Stimulated activated CD4-positive, alpha-beta T cell treated with anti-CD3 and anti-CD28 coated beads, Interleukin-4, amount 100 ng/mL, for 24 hours (primary cell): ENCODE measurements at regions not wholly inside any gene's neighbourhood (a gene's known extent, or its start where the extent isn't known, plus 50 kb on each side); places are given as distances from the start of the nearest gene placed in this dataset.

ENCODE experiments used
- DNase-seq: peaks from one replicate; pipeline ENCODE4 v3.0.0-alpha.2; 2020

DNA sequence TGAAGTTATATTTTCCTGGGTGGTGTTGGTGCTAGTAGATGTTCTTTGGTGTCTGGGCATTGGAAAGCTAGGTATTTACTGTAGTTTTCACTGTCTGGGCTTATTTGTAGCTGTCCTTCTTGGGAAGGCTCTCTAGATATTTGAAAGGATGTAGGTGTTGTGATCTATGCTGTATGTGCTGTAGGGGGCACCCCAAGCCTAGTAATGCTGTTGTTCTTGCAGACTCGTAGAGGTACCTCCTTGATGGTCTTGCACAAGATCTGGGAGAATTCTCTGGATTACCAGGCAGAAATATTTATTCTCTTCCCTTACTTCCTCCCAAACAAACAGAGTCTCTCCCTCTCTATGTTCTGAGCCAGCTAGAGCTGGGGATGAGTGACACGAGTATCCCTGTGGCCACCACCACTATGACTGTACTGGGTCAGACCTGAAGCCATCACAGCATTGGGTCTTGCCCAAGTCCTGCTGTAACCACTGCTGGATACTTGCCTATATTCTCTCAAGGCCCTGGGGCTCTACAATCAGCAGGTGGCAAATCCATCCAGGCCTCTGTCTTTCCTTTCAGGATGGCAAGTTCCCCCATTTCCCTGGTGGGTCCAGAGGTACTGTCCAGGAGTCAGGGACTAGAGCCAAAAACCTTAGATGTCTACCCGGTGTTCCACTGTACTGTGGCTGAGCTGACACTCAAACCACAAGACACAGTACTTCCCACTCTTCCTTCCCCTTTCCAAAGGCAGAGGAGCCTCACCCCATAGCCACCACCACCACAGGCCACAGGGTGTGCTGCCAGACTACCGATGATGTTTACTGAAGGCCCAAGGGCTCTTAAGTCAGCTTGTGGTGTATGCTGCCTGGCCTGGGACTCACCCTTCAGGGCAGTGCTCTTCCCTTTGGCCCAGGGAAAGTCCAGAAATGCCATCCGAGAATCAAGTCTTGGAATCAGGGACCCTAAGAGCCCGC, 195.2 kb upstream of the DPPA4 start:
- peak; percentile 43 for DNase-seq

DNA sequence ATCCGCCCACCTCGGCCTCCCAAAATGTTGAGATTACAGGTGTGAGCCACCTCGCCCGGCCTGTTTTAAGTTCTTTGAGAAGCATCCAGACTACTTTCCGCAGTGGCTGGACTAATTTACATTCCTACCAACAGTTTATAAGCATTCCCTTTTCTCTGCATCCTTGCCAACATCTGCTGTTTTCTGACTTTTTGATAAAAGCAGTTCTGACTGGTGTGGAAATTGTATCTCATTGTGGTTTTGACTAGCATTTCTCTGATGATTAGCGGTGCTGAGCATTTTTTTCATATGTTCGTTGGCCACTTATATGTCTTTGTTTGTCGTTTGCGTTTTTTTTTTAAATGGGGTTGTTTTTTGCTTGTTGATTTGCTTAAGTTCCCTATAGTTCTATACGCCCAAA, 208.4 kb upstream of the DPPA4 start:
- no peak for DNase-seq

DNA sequence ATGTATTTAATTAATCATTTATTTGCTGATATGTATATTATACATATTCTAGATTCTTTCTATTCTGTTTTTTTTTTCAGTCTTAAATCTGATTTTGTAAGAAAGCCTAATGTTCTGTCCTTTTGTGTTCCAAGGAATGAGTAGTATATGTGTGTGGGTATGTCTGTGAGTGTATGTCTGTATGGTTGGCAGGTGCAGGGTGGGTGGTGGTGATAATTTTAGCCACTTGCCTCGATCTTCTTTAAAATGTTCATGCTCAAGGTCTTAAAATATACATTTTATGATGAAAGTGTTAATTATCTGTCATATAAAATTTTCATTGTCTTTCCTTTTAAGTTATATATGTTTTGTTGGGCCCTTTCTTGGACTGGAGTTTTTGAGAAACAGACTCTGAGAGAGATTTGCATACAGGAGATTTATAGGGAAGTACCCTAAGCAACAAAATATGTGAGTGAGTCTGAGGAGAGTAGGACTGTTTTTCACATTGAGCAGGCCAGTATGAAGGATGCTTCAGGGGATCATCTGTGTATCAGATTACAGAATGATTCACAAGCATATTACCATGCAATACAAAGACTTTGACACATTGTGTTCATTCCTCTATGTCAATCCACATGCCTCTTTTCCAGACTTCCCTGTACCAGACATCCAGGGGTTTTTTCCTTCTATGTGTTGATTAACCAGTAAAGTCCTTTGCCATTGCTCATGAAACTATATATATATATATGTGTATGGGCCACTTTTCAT, 211.0 kb upstream of the DPPA4 start:
- no peak for DNase-seq

DNA sequence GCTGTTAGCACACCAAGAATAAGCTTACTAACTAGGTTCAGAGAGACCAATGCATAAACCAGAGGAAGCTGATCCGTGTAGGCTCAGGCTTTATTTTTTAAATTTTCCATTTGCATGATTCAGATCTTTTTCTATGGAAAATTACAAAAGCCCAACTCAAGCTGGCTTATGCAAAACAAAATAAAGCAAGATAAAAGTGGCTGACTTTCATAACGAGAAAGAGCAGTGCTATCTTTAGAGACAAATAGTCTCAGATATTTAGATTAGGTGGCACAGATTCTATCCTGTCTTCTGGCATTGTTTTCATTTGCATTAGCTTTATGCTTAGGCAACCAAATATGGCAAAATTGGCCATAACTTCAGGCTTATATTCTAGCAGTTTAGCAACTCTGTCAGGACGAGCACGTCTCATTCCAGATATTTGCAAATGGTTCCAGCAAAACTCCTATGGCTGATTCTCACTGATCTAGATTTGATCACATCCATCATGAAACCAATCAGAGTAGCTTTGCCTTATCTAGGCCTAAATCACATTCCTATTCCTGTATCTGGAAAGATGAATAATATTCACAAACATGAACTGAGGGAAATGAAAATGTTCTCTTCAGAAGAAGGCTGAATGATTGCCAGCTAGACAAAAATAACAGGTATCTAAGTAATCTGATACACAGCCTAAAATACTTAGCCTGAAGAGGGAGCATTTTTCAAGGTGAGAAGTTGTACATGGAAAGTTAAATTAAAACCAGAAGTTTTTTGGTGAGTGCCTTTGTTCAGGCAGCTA, 216.4 kb upstream of the DPPA4 start:
- DNase-seq, result no peak

DNA sequence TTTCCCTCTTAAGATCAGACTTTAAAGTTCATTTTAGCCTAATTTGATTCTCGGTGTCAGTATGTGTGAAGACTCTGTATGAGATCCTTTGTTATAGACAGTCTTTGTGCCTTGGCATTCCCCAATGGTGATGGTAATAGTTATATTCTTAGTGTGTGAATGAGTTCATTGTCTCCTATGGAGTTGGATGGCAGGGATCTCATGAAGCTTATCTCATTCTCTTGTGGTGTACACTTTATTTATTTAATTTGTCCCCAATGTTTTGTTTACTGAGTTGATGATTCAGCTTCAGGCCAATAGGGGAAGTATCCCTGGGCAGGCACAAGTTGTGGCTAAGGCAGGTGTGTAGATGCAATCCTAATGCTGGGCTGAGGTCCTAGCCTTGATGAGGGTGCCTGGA, 222.0 kb upstream of the DPPA4 start:
- DNase-seq, result no peak

DNA sequence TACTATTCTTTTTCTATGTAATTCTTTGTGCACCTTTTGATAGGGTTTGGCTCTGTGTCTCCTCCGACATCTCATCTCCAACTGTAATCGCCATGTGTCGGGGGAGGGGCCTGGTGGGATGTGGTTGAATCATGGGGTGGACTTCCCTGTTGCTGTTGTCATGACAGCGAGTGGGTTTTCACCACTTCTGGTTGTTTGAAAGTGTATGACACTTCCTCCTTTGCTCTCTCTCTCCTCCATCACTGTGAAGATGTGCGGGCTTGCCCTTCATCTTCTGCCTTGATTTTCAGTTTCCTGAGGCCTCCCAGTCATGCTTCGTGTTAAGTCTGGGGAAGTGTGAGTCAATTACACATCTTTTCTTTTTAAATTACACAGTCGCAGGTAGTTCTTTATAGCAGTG, 225.8 kb upstream of the DPPA4 start:
- DNase-seq, result peak; percentile 37

DNA sequence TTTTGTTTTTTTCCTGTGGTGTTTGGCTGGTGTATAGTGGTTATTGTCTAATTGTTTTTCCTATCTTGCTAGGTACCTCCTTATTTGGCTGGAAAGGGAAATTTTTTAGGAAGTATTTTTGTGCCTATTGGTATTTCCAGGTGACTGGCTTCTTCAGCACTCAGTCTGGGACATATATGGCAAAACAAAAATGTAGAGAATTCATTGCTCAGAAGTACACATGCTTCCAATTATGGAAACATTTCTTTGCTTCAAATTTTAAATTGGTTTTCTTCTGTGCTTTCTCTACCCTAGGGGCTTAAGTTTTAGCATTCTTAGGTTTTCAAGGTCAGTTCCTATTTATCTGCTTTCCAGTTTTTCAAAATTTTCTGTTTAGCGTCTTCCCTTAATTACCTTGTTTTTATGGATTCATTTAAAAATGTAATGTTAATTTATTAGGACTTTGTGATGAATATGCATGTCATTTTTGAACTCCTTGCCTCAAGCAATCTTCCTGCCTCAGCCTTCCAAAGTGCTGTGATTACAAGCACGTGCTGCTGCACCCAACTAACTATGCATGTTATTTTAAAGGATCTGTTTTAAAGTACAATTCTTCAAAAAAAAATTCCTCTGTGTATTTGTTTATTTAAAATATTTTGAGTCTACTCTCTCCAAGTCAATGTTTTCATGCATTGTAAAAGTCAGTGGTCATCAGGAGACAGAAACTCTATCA, 231.9 kb upstream of the DPPA4 start:
- no peak for DNase-seq

DNA sequence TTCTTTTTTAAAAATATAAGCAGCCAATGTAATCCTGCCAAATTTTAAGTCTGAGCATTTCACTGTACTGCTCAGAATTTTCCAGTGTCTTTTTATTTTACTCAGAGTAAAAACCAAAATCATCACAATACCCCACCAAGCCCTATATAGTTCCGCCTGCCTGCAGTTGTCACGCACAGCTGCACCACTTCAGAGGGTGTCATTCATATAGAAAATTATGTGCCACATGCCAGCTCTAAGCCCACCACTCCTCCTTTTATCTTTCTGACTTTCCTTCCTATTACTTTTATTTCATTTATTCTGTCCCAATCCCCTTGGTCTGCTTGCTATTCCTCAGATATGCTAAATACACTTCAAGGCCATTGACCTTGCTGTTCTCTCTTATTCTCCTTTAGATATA, 233.1 kb upstream of the DPPA4 start:
- no peak for DNase-seq

DNA sequence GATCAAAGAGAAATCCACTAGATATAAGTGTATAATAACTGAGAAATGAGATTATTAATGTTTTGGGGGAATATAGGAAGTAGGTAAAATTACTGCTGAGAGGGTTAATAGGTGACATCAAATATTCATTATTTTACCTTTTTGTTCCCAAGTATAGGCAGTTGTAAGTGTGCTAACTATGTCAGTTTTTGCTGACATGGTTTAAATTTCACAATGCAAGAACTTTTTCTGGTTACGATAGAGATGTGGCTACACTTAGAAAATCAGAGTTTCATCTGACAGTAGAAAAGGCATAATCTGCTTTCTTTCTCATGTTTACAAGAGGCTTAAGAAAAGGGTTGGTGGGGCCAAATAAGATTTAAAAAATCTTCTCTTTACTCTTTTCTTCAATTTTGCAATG, 235.0 kb upstream of the DPPA4 start:
- no peak for DNase-seq

DNA sequence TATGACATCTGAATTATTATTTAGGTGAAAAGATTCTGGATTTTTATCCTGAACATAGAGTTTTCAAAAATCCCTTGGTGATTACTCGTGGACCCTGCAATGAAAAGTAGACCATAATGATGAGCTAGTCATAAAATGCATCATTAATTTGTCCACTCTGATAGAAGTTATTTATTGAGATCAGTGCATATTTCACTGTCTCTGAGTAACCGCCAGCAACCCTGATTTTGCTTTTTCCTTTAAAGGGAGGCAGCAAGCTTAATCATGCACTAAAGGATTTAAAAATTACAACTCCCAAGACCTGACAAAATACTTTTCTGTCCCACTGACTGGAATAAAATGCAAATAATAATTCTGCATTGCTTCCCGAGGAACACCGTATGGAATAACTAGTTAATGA, 259.6 kb upstream of the DPPA4 start:
- no peak for DNase-seq

DNA sequence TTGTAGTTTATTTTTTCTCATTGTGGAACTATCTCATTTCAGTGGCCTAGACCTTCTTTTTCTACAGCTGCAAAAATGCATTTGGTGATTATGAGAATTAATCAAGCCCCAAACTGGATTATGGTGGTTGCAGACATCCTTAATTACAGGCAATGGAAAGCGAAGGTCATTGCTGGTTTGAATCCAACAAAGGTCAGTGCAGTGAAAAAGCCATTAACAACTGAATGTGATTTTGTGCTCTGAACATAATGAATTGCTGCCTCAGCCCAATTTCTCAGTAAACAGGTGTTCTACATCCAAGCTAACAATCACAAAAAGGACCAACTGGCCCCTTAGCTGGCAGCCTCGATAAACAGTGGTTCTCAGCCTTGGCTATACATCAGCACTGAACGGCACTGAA, 260.1 kb upstream of the DPPA4 start:
- no peak for DNase-seq

DNA sequence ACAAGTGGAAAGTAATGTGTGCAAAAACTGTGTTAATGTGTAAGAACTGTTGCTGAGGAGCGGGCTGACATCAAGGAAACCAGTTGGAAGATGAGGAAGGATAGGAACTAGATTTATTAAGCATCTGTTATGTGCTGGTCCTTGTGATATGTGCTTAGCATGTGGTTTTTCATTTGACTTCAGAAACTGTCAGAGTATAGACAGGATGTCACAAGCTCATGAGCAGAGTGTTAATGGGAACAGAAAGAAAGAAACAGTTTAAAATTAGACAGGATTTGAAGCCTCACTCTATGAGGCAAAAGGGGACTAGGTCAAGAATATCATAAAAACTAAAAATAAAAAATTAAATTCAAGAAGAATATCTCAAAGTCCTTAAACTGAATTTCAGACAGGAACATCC, 270.6 kb upstream of the DPPA4 start:
- no peak for DNase-seq

DNA sequence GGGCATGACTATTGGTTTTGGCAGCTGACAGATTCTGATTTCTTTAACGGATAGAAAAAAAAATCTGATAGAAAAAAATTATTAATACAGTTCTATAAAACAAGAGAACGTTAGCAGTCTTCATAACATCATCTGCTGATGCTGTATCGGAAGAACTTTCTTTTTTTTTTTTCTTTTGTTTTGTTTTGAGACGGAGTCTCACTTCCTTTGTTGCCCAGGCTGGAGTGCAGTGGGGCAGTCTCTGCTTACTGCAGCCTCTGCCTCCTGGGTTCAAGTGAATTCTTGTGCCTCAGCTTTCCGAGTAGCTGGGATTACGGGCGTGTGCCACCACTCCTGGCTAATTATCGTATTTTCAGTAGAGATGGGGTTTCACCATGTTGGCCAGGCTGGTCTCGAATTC, 271.2 kb upstream of the DPPA4 start:
- no peak for DNase-seq

DNA sequence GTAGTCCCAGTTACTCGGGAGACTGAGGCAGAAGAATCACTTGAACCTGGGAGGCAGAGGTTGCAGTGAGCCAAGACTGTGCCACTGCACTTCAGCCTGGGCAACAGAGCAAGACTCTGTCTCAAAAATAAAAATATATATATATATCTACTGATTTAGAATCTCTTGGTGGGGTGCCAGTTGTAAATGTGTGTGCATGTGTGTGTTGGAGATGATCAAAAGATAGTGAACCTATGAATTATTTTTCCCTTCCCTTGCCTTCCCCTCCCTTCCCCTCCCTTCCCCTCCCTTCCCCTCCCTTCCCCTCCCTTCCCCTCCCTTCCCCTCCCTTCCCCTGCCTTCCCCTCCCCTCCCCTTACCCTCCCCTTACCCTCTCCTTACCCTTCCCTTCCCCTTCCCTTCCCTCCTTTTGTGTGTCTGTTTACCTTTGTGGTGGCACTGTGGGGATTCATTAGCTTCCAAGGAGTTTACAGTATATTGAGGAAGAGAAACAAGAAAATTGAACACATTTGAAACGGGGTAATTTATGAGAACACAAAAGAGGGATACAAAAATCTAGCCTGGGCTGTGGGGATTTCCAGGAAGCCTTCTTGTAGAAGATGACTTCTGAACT, 281.5 kb upstream of the DPPA4 start:
- DNase-seq, result no peak

DNA sequence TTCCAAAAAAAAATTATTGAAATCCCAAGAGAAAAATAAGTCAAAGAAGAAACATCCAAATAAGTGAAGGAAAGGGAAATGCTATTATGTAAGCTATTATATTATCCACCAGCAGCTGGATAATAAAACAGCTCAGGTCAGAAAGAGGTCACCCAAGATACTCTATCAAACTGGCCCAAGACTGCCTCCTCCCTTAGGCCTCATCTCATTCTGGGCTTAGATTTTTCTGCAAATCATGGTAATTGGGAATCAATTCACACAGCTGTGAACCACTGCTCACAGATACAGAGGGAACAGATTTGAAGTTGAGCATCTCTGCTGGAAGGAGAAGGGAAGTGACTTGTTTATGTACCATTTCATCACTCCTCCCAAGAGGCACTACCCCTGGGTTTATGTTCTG, 294.6 kb upstream of the DPPA4 start:
- no peak for DNase-seq

DNA sequence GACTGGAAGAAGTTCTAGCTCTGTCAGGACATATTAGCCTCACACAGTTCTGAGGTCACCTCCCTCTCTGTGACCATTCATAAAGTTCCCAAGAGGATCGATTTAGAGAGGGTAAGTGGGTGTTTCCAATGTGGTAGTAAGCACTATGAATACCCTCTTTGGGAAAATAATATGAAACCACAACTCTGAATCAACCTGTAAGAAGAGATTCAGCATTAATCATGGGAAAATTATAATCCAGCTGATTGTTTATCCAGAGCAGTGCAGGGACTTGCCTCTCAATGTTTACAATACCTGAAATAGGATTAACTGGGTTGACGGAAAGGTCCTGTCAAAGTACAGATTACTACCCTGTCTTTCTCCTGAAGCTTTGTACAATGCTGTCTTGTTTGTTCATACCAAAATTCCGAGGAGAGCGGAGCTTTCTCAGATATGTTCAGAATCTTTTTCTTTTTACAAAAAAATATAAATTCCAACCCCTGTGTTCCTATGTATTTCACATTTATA, 302.9 kb upstream of the DPPA4 start:
- no peak for DNase-seq

DNA sequence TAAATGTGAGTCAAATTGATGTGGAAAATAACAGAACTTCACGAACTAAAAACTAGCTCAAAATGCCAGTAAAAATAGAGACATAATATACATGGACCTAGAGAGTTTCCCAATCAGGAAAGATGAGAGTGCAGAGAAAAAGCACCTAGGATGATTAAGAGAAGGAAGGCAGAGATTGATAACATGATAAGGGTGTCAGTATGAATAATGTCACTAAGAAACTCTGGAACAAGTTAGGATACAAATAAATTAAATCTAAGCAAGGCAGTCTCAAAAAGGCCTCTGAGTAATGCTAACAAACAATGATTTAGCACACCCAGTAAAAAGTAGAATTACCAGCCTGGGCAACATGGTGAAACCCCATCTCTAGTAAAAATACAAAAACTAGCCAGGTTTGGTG, 304.7 kb upstream of the DPPA4 start:
- no peak for DNase-seq

DNA sequence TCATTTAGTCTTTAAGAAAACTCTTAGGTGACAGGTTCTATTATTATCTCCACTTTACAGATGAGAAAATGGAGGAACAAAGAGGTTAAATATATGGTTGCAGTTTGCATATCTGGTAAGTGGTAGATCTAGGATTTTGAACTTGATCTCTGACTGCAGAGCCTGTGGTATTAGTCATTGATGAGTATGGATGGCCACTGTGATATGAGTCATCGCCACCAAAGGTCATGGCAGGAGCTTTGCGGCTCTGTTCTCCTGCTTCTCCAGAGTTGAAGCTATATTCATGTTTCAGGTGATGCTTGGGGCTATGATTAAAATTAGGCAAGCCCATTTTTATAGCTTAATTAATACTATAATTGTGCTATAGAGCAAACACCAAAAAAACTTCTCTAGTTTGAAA, 306.2 kb upstream of the DPPA4 start:
- no peak for DNase-seq

DNA sequence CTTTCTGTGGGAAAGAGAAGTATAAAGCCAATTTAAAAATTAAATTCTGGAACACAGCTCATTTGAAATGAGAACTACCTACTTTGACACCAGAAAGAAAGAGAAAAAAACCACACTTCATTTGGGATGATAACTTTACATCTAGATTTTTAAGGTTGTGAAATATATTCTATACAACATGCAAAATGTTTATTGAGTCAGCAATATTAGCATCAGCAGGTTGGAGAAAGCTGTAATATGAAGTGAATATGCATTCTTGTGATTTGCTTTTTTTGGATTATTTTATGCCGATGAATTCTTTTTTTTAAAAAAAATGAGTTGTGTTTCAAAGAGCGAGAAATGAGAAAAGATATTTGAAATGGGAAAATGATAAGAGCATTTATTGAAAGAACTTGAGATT, 307.0 kb upstream of the DPPA4 start:
- no peak for DNase-seq

DNA sequence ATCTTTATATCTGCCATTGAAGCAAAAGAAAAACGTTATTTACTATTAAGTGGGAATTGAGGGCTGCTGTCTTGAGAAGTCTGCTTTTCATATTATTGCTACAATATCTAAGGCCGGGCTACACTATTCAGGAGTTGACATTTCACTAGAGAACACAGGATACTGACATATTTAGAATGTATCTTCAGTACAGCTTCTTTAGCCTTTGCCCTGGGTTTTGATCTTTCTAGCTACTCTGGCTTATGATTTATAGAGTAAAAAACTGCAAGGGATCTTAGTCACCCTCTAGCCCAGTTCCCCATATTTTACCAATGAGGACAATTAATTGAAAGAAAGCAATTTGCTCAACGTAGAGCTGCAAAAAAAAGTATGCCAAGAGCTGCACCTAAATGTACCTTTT, 307.4 kb upstream of the DPPA4 start:
- no peak for DNase-seq

DNA sequence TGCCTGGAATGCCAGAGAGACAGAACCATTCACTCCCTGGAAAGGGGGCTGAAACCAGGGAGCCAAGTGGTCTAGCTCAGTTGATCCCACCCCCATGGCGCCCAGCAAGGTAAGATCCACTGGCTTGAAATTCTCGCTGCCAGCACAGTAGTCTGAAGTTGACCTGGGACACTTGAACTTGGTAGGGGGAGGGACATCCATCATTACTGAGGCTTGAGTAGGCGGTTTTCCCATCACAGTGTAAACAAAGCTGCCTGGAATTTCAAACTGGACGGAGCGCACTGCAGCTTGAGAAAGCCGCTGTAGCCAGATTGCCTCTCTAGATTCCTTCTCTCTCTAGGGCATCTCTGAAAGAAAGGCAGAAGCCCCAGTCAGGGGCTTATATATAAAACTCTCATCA, 310.7 kb upstream of the DPPA4 start:
- DNase-seq, result no peak

DNA sequence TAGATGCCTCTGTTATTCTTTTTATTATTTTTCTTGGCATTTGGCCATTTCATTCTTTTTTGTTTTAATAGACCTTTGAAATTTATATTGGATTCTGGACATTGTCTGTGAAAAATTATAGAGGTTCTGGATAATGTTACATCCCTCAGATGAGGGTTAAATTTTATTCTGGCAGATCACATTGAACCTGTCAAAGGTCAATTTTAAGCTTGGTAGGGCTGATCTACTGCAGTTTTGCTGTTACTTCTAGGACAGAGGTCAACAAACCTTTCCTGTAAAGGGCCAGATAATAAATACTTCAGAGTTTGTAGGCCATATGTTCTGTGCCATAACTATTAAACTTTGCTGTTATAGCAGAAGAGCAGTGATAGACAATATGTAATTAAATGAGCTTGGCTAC, 318.9 kb upstream of the DPPA4 start:
- no peak for DNase-seq
